GM12801 (cell line): ENCODE measurements at regions not wholly inside any gene's neighbourhood (a gene's known extent, or its start where the extent isn't known, plus 50 kb on each side); places are given as distances from the start of the nearest gene placed in this dataset.

Experiments
- CTCF ChIP-seq: IDR thresholded peaks from one replicate; pipeline ENCODE4 v1.5.1; 2011; ENCODE audit warnings: control low read depth; ENCODE audit not compliant: insufficient read length; ENCODE audit errors: extremely low read depth

DNA sequence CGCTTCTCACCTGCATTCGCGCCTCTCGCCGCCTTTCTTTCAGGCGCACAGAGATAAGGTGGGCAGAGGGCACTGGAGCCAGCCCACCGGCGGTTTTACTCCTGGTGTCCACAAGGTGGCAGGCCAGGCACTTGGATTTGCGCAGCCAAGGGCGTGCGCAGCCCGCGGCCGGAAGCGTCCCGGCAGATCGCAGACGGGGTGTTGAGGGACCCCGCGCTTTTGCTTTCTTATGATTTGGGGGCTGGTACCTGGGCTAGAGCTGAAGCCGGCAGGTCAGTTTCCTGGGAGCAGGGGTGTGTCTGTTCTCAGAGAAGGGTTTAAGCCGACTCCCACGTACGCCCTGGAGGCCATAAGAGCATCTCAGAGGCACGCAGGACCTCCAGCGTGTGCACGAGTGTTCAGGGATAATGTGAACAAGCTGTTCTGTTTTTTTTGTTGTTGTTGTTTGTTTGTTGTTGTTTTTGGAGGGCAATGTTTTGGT is 305.6 kb upstream of the CXCR4 start:
- TF ChIP-seq CTCF, result no peak

DNA sequence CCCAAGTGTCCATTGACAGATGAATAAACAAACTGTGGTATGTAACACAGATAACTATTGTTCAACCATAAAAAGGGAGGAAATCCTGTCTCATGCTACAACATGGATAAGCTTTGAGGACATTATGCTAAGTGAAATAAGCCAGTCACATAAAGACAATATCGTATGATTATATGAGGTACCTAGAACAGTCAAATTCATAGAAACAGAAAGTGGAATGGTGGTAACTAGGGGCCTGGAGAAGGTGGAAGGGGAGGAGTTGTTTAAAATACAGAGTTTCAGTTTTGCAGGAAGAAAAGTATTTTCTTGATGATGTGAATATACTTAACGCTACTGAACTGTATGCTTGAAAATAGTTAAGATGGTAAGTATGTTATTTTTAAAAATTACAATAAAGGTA is 304.6 kb upstream of the CXCR4 start:
- TF ChIP-seq CTCF, result no peak

DNA sequence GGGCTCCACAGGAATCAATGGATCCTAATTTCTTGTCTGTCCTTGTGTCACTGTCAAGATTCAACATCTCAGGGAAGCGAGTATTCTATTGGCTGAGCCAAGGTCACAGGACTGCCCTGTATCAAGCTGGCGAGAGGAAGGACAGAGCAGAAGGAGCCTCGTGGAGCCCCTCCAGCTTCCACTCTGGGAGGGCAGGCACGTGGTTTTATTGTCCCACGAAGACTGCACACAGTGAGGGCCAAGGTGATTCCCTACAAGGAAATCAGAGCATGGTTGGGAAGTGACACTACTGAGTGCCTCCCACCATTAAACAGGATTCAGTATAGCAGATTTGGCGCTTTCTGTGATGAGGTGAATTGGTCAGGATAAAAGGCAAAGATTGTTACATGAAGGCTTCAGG is 302.4 kb upstream of the CXCR4 start:
- no peak for TF ChIP-seq CTCF

GRCh38 chr2:136411946-136412345 is 294.0 kb upstream of the CXCR4 start:
- no peak for TF ChIP-seq CTCF

DNA sequence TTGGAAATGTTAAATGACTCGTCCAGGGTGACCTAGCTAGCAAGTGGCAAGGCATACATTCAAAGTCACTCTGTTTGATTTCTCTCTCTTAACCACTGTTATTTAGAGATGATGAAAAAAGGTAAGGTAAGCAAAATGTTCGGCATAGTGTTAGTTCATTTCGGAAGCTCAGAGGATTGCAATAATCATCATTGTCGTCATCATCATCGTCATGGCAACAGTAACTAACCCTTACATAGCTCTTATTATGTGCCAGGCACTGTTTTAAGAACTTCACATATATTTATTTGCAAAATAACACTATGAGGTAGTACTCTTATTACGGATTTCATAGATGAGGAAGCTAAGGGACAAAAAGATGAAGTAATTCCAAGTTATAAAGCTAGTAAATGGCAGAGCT is 292.7 kb upstream of the CXCR4 start:
- TF ChIP-seq CTCF, result no peak

GRCh38 chr2:136408795-136409194 is 290.8 kb upstream of the CXCR4 start:
- no peak for TF ChIP-seq CTCF

DNA sequence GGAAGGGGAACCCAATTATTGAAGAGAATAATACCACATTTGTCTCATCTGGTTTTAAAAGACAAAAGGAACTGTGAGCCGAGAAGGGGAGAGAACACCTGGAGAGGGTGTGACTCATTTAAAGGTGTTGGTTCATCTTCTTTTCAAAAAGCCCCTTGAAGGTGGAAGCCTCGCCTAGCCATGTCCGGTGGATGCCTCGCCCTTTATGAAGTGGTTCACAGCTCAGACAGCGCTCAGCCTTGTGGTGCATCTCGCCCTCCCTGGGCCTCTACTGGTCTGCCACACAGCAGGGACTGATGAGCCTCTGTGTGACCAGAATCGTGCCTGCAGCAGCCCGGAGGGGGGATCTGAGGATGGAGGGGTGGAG is 290.0 kb upstream of the CXCR4 start:
- TF ChIP-seq CTCF, result no peak
